ENCODE measurements at regions not wholly inside any gene's neighbourhood (a gene's known extent, or its start where the extent isn't known, plus 50 kb on each side); places are given as distances from the start of the nearest gene placed in this dataset.

DNA sequence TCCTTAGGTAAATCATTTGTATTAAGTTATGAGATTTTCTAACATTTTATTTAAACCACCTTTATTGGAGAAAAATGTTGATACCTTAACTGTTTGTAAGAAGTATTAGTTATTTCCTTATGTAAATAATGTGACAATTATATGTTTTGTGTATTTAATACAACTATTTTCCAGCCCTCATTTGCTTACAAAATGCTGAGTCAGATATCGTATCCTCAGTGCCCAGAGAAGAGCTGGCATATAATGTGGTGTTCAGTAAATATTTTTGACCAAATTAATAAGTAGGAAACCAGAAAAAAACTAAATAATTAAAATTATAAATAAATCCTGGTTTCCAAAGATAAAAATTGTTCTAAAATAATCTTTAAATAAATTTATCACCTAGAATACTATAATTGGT, 140.2 kb upstream of the PCDH17 start:
- TF ChIP-seq CEBPB (IDR thresholded peaks at IDR 0.05) (no peak), TEAD4 (IDR thresholded peaks at IDR 0.05) (no peak), YY1 (IDR thresholded peaks at IDR 0.05; ENCODE audit: low read depth) (no peak), EP300 (IDR thresholded peaks at IDR 0.05; ENCODE audit: borderline replicate concordance) (no peak), NFIC (IDR thresholded peaks at IDR 0.05) (no peak), CREB1 (IDR thresholded peaks at IDR 0.05; ENCODE audit: low read depth) (no peak), FOXM1 (IDR thresholded peaks at IDR 0.05; ENCODE audit: borderline replicate concordance, low read depth) (no peak), TAF1 (IDR thresholded peaks at IDR 0.05; ENCODE audit: low read depth) (no peak), MAX (IDR thresholded peaks at IDR 0.05) (no peak), EGR1 (IDR thresholded peaks at IDR 0.05) (no peak), RAD21 (IDR thresholded peaks at IDR 0.05; ENCODE audit: low read depth) (no peak), TCF12 (IDR thresholded peaks at IDR 0.05; ENCODE audit: low read depth) (no peak)
